GM19438 (cell line): ENCODE measurements at regions not wholly inside any gene's neighbourhood (a gene's known extent, or its start where the extent isn't known, plus 50 kb on each side); places are given as distances from the start of the nearest gene placed in this dataset.
A peak's percentile ranks its signal among the peaks of the same experiment; 100 is the strongest.

Experiments
- ATAC-seq: cut with Tn5 transposase; IDR thresholded peaks from one replicate; pipeline ENCODE4 v1.9.1; 2021; ENCODE audit warnings: low read depth; ENCODE audit not compliant: unreplicated experiment

DNA sequence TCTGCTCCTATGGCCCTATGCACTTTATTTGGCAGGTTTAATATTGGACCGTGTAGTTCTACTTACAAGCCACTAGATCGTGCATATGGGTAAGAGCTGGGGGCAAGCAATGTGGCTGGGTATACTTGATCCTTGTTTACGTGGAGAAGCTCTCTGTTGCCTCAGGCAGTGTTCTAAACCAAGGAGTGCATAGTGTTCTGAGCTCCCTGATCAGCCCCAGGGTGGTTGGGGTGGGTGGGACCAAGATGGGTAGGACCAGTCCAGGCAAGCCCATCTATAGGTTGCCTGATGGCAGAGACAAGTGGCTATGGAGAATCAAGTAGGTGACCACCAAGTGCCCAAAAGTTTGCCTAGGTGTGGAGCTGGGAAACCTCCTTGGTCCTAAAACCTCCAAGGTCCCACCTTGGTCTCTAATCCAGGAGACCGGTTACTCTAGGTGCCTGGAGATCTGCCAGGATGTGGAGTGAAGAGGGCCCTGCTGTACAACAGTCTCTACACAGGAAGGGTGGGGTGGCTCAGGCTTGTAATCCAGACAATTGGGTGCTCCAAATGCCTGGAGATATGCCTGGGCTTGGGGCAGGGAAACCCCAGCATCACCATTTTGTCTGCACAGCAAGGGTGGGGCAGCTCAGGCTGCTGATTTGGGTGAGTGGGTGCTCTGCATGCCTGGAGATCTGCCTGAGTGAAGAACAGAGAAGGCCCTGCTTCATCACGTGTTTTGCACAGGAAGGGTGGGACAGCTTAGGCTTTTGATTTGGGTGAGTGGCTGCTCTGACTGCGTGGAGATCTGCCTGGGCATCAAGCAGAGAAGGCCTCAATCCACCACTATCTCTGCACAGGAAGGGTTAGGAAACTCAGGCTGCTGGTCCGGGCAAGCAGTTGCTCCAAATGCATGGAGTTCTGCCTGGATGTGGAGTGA, 659.8 kb downstream of the TLE4 start:
- no peak for ATAC-seq

DNA sequence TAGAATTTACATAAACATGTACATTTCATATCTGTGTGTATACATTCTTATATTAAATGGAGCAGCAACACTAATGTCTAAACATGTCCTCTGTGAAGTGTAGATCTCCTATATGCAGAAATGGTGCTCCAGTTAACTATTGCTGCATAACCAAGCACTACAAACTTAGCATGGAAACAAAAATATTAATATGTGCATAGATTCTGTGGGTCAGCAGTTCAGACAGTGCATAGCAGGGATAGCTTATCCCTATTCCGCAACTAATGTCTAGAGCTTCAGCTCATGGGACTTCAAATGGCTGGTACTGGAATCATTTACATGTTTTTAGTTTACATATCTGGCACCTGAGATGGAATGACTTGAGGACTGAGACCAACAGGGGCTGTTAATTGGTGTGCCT, 652.1 kb downstream of the TLE4 start:
- ATAC-seq, result no peak

DNA sequence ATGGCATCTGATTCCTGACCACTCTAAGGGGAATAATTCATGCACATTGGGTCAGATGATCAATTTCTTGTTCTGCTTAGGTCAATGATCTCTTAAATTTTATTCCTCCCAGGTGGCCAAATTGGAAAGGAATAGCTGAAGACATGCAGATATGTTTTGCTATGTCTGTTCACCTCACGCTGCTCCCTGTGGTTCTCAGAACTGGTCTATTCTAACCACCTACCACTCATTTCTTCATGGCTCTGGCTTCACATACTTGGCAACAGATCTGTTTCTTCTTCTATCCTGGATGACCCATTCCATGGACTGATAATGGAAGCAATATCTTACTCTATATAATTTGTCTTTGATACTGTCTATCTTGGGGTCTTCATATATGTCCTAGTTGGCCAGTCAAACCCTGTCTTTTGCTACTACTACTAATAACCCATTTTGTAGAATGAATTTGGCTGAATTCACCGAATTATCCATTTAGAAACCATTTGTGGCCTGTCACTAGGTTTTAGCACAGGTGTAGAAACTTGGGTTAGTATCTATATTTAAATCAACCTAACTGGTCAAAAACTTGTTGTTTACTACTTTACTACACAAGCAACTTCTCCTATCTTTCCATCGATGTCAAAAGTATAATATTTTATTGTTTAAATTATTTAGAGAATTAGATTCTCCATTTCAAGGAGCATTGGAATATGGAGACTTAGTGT, 650.9 kb downstream of the TLE4 start:
- ATAC-seq, result no peak

DNA sequence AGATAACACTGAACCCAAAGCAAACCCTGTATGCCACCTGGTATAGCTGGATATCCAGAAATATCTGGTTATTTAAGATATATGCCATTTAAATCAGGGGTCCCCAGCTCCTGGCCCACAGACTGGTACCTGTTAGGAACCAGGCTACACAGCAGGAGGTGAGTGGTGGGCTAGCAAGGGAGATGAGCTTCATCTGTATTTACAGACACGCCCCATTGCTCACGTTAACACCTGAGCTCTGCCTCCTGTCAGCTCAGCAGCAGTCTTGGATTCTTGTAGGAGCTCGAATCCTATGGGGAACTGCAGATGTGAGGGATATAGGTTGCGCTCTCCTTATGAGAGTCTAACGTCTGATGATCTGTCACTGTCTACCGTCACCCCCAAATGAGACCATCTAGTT, 646.6 kb downstream of the TLE4 start:
- ATAC-seq, result no peak

DNA sequence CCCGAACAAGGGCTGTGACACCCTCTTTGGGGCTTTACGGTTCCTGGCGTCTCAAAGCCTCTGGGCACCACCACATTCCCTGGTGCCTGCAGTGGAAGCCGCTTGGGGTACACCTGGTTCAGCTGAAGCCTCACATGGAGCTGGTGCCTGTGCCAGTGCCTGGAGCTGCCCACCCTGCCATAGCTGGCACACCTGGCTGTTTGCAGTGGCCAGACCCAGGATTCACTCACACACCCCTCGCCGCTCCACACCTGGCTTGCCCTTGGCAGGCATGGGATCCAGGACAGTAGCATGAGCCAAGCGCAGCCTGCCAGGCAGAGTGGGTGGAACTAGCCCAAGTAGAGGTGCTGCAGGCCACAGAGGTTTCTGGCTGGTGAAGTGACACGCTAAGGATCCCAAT, 641.8 kb downstream of the TLE4 start:
- no peak for ATAC-seq

DNA sequence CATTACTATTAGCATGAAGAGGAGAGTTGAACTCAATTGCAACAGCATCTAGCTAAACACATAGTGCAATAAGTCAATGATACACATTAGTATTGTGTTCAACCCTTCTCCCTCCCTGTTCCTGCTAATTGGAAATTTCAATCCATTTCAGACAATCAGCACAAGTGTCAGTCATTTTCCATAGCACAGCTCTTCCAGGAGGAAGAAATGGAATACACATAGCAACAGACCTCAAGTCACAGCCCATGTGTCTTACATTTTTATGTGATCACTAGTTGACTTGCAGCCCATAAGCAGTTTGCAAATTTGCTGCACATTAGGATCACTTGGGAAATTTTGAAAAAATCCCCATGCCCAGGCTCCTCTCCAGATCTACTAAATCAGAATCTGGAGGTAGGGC, 636.9 kb downstream of the TLE4 start:
- no peak for ATAC-seq

DNA sequence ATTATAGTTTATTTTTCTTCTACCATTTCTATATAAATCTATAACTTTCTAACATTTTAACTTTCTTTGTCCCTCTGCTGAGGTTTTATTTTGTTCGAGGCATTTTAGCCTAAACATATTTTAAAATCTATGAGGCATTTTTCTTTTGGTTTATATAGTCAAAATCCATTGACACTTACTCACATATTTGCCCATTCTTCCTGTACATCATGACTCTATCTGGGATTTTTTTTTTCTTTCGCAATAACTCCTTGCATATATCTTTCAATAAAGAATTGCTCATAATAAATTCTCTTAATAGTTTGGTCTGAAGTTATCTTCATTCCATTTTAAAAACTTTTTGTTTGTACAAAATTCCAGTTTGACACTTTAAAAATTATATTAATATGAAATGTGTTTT, 632.3 kb downstream of the TLE4 start:
- ATAC-seq, result no peak

DNA sequence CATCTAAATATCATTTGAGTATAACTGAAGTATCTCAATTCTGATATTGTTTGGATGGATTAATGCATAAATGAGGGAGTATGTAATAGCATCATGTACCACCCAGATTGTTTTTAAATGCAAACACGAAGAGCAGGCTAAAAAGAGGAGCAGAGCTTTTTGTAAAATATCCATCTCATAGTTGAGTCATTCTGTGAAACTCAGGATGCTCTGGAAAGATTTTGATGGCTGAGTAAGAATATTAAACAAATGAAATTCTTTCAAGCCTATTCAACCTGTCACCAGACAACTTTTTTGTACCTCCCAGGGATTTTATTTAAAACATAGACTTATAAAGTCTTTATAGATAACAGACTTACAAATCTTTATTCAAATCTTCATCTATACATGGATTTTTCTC, 625.9 kb downstream of the TLE4 start:
- no peak for ATAC-seq

DNA sequence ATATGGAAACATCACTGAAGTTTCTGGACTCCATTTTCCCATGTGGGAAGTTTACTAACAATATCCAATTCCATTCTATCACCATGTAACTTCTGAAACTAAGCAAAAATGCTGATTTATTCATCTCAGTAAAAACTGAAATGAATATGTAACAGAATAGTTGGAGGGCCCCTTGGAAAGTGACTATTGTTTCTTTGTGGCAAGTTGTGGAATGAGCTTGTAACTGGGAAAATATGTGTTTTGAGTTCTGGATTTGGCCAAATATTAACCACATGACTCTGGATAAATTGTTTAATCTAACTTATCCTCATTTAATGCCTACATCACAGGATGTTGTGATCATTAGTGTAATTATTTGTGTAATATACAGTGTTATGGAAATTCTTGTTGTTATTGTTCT, 619.3 kb downstream of the TLE4 start:
- ATAC-seq, result no peak

DNA sequence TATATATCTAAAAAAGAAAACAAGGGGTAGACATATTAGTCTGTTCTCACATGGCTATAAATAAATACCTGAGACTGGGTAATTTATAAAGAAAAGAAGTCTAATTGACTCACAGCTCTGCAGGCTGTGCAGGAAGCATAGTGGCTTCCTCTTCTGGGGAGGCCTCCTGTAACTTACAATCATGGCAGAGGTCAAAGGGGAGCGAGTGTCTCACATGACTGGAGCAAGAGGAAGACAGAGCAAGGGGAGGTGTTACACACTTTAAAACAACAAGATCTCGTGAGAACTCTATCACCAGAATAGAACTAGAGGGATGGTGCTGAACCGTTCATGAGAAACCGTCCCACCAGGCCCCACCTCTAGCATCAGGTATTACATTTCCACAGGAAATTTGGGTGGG, 616.8 kb downstream of the TLE4 start:
- ATAC-seq, result no peak

DNA sequence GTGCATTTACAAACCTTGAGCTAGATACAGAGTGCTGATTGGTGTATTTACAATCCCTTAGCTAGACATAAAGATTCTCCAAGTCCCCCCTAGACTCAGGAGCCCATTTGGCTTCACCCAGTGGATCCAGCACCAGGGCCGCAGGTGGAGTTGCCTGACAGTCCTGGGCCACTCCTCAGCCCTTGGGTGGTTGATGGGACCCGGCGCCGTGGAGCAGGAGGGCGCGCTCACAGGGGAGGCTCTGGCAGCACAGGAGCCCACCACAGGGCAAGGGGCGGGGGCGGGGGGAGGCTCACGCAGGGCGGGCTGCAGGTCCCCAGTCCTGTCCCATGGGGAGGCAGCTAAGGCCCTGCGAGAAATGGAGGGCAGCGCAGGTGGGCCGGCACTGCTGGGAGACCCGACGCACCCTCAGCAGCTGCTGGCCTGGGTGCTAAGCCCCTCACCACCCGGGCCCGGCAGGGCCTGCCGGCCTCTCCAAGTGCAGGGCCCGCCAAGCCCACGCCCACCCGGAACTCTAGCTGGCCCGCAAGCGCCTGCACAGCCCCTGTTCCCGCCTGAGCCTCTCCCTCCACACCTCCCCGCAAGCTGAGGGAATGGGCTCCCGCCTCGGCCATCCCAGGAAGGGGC, 613.5 kb downstream of the TLE4 start:
- ATAC-seq, result no peak

DNA sequence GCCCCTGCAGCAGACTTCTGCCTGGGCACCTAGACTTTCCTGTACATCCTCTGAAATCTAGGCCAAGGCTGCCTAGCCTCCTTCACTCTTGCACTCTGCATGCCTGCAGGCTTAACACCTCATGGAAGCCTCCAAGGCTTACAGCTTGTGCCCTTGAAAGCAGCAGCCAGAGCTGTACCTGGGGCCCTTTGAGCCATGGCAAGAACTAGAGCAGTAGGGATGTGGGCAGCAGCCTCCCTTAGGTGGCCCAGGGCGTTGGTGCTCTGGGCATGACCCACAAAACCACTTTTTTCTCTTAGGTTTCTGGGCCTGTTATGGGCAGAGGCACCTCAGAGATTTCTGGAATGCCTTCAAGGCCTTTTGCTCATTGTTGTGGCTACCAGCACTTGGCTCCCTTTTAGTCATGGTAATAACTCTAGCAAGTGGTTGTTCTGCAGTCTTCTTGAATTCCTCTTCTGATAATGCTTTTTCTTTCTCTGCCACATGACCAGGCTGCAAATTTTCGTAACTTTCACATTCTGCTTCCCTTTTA, 606.2 kb downstream of the TLE4 start:
- no peak for ATAC-seq

DNA sequence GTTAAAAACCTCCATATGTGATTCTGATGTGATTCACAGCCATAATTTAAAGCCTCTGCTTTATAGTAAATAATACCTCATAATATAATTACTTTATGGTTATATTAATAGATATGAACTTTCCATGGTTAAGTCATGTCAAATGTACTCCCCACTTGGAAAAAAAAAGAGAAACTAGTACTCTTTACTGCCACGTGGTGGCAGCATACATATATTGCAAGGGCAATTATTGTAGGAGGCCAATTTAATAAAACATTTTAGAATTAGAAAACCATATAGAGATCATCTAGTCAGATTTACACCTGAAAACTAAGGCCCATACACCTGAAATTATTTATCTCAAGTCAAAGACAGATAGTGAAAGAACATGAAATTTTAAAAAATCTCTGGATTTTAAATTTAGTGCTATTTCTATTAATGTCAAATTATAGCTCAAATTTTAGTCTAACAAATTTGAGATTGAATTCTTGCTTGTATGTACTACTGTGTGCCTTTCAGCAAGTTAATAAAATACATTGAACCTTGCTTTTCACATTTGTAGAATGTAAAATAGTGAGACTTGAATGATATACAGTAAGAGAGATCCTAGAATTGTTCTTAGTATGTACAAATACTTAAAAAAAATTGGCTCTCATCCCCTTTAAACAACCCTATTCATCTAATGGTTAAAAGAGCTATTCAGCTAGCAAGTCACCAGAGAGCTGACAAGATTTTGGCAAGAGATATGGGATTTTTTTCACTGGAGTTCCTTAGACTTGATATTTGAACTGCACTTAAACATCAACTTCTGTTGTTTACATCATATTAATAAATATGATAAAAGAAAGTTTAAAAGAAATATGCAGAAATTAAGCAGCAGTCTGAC, 603.8 kb downstream of the TLE4 start:
- peak; percentile 54 for ATAC-seq

DNA sequence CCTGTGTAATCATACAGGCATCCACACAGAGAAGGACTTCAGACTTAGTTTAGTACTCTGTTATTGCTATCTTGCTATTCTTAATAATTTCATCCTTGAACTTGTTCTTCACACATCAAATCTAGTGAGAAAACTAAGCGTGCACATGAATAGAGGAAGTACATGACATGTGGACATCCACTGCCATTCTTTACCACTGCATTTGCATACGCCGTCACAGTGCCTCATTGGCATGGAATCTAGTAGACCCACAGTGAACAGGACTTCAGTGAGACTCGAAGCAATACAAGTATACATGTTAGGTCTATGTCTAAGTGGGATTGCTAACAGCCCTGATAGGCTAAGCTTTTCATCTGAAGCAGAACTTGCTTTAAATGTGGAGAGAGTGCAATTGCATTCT, 592.1 kb downstream of the TLE4 start:
- ATAC-seq, result peak; percentile 82

DNA sequence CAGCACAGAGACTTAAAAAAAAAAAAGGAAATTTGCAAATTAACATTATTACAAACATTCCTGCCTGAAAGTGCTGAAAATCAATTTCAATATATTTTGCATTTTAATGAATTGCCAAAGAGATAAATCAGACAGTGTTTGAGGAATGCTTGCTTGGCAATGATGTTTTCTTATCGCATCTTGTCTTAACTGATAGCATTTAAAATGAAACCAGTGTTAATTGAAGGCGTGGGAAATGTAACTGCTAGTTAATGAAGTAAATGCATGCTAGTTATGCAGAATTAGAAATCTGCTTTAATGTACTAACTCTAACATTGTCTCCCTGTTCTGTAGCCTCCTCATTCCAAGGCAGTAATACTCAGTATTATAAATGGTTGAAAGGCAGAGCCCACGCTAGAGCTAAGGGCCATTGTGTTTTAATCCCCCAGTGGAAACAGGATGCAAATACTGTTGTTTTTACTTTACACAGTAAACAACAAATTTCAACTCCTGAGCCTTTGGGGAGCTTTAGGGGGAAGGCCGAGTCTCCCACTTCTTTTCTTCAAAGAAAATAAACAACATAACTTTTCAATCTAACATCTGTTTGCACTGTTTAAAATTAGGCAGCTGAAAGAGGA, 586.9 kb downstream of the TLE4 start:
- no peak for ATAC-seq

DNA sequence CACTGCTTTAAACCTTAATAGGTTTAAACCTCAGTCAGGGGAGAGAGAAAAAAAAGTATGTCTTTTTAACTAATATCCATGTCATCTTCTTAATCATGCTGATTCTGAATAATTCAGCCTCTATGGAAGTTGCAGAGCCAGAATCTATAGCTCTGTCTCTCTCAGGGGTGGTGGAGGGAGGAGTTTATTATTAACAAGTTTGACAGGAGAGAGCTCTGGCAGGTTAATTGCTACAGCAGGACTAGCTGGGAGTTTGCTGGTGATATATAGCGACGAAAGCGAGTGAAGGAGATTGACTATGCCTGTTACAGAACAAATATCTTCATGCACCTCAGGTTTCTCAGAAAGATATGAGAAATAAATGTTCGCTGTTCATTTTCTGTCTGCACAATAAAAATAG, 586.4 kb downstream of the TLE4 start:
- no peak for ATAC-seq

DNA sequence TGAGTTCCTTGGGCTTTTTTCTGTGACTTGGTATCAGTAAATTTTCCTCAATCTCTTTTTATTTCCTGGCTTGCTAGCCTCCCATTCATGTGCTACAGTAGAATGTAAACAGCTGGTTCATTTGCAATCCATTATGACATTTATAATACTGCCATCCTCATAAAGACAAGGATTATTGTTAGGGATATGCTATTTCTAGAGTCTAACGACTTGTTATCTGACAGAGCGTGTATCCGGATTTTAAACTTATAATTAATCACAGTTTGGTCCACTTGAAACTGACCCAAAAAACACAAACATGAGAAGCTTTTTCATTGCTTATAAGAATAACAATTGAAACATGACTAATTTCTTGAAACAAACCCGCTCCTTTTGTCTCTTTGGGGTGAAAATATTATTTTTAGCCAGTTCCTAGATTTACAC, 585.8 kb downstream of the TLE4 start:
- ATAC-seq, result peak; percentile 33

DNA sequence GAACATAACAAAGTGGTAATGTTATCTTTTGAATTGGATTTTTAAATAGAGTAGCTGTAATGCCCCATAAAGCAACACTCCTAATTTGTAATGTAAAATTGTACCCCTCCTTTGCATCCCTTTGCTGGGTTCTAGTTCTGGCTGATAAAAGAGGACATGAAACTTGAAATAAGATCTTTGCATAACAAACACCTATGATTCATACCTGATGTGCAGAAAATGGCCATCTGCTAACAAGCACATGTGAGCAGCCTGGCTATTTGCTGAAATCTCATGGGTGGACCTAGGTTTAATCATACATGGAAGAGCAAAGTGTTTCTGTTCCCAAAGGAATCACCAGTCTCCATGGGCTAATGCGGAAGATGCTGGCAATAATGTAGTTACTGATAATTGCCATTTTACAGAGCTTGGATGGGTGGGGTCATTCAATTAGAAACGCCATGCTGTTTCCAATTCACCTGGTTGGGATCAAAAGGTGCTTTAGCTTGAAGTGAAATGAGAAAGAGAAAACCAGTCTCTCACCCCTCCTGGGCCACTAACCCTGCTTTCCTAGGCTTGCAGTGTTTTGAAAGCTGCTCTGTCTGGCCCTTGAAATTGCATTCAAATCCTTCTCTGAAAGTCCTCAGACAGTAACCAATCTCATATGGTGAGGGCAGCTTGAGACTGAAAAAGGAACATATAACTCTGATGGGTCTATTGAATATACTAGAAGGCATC, 585.1 kb downstream of the TLE4 start:
- ATAC-seq, result peak; percentile 61

DNA sequence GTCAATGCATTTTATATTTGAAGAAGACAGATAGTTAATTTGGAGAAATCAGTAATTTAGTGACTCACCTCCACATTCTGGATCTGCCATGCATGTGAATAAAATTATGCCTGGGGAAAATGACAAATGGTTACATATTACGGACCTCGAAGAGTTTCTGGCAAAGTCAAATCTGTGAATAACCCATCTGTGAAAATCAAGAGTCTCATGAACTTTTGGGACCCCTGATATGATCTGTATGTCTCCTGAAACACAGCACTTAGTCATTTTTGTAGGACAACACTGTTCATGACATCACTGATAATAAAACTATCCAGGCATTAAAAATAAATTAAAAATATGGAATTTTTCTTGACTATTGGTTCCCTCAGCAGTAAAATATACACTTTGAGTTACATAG, 584.5 kb downstream of the TLE4 start:
- ATAC-seq, result no peak
